ENCODE measurements at regions not wholly inside any gene's neighbourhood (a gene's known extent, or its start where the extent isn't known, plus 50 kb on each side); places are given as distances from the start of the nearest gene placed in this dataset.
"Not testable (repeated sequence)": the region's sequence is repeated elsewhere in the genome, so short reads cannot be mapped to it uniquely, and the experiment has no call there.

DNA sequence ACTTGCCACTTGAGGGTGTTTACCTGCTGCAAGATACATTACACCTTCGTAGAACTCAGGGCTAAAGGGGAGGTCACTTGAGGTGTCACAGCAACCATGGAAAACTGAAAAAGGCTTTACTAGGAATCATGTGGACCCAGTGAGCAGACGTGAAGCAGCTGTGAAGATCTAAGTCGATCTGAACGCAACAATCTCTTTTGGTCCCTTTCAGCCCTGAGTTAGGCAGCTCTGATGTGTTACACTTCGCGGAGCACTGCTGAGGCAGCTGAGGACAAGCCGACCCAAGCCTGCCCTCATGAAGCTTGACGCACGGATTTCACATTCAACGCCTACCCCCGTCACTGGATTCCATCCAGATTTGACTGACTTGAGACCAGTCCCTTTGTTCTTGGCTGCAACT, 75.8 kb upstream of the NPAS2 start:
- no peak for DNase-seq

DNA sequence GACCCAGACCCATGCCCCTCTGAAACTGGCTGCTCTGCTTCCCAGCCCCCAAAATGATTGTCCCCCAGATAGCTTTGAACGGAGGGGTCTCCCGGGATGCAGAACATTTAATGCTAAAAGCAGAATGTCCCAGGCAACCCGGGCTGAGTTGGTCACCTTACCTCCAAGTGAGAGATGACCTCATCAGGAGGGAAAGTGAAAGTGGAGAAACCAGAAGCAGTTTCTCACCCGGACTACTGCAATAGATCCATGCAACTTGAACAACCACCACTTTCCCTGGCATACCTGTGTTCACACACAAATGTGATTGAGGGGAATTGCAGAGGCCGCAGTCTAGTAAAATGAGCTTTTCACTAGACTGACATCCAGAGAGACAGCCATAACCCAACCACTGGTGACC, 75.3 kb upstream of the NPAS2 start:
- no peak for DNase-seq

DNA sequence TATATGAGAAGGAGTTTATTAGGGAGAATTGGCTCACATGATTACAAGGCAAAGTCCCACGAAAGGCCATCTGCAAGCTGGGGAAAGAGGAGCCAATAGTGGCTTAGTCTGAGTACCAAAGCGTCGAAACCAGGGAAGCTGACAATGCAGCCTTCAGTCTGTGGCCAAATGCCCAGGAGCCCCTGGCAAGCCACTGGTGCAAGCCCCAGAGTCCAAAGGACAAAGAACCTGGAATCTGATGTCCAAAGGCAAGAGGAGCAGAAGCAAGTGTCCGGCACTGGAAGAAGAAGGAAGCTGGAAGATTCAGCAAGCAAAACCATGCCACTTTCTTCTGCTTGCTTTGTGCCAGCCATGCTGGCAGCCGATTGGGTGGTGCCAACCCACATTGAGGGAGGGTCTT, 74.3 kb upstream of the NPAS2 start:
- DNase-seq, result no peak

DNA sequence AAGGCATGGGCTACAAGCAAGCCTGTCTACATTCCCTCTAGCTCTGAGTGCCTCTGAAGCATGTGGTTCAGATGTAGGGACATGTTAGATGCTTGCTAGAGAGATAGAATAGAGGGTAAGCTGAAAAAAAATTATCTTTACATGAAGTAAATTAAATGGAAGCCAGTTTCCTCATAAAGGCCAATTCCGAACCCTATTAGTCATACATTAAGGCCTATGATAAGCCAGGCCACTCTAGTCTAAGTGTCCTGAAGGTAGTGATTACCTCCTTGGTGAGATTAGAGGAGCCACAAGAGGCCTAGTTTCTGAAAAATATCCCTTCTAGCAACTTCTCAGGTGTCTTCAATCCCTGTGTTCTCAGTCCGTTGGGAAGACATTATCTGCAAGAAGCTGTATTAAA, 72.4 kb upstream of the NPAS2 start:
- no peak for DNase-seq

DNA sequence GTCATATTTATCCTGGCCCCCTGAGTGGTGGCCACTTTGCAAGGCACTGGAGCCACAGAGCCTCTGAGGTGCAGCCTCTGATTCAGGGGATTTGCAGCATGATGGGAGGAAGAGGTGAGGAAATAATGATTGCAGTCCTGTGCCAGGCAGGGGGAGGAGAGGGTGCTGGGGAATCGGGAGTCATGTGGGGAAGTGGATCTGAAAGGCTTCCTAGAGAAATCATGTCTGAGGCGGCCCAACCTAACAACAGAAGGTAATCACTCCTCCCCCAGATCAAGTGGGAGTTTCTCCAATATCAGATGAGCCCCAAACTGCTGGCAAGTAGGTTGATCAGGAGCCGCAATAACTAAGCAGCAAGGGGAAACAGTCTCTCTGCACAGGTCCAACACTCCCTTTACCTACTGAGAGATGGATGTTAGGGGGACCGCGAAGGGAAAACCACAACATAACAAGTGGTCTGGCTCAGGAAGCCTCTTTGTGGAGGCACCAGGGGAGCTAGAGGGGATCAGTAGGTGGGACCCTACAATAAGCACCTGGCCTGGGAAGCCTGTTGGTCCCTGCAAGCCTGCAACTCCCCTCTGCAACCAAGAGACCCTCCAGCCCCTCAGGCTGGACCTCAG, 71.8 kb upstream of the NPAS2 start:
- DNase-seq, result no peak

DNA sequence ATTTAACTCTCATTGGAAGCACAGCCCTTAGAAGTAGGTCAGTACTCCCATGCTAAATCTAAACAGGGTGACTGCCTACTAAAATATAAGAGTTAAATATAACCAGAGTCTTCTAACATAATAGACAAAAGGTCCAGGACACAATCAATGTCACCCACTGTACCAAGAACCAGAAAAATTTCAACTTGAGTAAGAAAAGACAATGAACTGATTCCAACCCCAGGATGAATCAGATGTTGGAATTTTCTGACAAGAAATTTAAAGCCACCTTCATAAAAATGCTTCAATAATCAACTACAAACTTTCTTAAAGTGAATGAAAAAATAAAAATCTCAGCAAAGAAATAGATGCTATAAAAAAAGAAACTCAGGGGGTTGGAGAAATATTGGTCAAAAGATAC, 71.3 kb upstream of the NPAS2 start:
- no peak for DNase-seq

DNA sequence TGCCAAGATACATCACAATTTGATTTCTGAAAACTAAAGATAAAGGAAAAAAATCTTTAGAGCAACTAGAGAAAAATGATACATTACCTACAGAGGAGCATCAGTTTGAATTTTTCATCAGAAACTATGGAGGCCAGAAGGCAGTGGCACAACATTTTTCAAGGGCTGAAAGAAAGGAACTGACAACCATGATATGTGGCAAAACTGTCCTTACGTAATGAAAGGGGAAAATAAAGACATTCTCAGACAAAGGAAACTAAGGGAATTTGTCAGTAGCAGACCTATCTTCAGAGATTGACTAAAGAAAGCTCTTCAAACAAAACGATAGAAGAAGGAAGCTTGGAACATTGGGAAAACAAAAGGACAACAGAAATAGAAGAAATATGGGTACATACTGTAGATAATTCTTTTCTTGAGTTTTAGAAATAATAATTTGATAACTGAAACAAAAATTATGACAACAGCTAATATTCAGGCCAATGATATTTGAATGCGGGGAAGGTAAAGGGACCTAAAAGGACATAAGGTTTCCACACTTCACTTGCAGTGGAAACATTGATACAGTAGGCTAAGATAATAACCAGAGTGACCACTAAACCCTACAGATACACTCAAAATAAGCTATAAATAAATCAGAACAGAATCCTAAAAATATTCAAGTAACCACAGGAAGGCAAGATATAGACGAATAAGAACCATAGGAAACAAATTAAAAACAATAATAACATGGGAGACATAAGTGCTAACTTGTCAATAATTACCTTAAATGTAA, 70.0 kb upstream of the NPAS2 start:
- DNase-seq, result no peak

DNA sequence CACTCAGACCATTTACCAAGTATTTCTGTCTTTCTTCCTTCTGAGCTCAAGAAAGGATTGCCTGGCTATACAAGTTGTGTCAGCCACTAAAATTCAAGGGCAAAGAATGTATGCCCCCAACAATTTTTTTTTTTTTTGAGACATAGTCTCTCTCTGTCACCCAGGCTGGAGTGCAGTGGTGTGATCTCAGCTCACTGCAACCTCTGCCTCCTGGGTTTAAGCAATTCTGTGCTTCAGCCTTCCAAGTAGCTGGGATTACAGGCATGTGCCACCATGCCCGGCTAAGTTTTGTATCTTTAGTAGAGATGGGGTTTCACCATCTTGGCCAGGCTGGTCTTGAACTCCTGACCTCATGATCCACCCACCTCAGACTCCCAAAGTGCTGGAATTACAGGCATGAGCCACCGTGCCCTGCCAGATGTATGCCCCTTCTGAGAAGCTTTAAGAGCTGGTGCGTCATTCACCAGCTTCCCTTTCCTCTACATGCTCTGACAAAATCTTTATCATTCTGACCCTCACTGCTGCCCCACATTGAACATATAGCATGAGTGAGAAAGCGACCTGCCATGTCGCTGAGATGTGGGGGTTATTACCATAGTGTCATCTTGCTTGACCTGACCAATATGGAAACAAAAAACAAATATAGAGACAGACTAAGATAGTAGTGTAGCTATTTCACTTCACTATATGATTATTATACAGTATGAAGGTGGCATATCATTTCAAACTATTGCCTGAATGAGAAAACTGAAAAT, 67.9 kb upstream of the NPAS2 start:
- not testable (repeated sequence) for DNase-seq

DNA sequence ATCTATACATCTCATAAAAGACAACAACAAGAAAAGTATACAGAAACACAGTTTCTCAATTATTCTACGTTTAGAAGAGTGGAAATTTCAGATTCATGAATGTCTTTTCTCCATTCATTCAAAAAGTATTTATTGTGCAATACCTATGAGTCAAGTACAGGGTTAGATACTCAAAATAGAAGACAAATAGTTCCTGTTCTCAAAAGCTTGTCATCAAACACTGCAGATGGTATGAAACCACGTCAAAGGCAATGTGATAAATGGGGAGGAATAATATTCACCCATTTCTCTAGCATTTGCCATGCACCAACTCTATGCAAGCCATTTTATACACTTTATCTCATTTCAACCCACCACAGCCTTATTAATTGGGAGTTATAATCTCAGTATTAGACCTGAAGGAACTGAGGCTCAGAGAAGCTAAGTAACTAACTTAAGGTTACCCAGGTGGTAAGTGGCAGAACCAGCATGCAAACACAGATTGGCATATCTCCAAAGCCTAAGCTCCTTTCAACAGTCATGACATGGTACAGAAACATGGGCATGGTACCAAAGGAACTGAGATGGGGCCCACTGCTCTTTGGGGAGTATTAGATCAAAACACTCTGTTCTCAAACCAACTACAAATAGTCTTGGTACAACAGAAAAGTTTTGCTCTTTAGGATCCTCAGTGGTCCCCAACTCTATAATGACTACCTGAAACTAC, 67.2 kb upstream of the NPAS2 start:
- no peak for DNase-seq

DNA sequence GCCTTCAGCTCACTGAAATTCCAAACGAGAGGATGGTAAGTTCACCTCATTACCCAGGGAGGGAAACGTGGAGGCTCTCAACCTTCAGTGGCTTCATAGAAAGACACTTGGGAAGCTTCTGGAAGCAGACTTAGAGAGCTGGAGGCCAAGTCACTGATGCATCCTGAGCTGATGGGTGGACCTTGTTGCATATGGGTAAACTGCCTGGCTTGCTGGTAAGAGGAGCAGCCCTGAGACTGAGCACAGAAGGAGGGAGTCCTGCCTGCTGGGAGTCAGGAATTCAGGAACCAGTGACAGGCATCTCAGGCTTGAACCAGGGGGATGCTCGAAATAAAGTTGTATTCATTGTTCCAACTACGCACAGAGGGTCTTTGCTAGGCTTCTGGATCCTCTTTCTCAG, 66.5 kb upstream of the NPAS2 start:
- no peak for DNase-seq

DNA sequence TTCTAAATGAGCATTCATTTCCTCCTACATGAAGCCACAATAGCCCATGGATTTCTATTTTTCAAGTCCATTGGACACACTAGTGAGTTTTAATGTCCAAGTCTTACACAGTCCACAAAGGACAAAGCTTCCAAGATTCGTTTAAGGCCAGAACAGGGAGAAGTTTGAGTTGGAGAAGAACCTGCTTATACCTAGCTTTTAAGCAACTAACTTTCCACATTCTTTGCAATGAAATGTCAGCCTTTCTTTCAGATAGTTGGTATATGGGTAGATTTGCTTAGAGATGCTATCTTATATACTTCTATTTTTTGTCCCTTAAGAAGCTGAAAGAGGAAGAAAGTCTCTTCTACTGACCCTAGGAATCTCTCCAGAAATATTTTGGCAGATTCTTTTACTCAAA, 66.1 kb upstream of the NPAS2 start:
- DNase-seq, result no peak

DNA sequence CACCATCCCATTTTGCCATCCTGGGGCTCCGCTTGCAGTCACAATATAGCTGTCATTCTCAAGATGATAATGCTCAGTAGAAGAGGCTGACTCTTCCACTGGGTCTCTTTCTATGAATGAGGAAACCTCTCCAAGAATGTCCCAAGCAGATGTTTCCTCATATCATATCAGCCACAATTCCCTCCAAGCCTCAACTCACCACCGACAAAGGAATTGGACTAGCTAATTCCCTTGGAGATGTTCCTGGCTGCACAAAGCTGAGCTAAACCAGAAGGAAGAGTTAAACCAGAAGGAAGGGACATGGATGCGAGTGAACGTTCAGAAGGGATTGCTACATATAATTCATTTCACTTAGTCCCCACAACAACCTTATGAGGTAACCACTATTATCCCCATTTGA, 65.0 kb upstream of the NPAS2 start:
- DNase-seq, result no peak

DNA sequence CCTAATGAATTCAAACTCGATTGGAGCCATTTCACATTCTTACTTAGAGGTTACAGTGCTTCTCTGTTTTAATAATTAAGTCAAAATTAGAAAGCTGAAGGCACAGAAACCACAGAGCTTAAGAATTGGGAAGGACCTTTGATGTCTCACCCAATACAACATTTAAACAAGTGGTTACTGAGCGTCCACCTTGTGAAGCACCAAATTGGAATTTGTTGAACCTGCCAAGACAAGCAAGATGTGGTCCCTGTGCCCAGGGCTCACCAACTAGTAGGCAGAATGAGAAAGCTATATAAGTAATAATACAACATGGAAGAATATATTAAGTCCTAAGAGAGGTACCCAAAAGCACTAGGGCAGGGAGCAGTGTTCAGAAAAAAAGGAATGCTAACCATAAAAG, 64.5 kb upstream of the NPAS2 start:
- DNase-seq, result no peak

DNA sequence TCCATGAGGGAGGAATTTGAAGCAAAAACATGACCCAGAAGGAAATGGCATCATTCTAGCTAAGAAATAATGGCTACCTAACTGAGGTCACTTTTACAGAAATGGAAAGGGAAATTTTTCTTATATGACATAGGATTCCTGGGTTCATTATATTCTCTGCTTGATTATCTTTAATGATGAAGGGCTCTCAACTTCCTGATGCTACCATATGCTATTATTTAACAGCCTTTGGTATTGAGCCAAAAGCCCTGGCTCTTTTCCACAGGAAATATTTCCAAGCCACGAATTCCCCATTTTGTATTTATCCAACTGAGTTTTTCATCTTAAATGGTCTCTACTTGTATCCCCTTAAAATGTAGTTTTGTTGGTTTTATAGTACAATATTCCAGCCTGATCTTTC, 63.2 kb upstream of the NPAS2 start:
- DNase-seq, result no peak

DNA sequence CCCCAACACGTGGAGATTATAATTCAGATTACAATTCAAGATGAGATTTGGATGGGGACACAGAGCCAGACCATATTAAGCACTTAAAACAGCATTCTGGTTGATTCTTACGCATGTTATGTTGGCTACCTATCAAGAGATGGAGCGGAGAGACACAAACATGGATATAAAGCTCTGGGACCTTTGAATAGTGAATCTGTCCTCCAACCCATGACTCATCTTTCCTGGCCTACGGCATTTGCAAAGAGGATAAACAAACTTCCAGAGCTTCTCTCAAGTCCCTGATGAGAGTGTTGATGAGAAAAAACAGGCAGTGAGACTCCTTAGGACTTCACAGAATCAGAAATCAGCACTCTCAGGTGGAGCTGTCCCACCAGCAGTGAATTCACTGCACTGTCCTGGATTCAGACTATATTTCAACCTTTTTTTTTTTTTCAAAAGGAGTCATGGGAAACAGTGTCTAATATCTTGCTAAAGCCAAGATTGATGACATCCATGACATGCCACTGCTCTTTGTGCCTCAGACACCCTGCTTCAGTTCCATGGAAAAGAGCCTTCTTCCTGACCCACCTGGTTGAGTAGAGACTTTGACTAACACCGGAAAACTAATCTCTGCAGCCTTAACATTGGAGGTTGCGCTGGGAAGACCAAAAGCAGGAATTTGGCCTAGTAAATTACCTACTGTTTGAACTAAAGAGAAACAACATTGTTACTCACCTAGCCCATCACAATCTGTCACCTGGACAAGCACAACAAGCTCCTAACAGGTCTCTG, 62.1 kb upstream of the NPAS2 start:
- DNase-seq, result no peak

DNA sequence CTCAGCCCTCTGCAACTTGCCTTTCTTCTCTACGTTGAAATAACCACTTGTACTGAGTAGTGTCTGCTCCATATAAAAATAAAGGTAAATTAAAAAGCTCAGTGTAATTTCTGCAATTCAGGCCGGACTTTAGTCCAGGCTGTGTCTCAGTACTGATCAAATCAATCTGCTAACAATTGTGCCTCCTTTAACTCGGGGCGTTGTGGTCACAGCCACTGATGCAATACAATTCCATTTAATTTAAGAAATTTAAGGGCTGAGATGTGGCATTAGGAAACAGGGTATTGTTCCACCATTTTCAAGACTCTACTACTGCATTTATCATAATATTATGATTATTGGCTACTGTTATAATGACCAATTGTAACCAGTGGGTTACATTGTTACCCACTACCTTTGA, 60.0 kb upstream of the NPAS2 start:
- DNase-seq, result no peak

DNA sequence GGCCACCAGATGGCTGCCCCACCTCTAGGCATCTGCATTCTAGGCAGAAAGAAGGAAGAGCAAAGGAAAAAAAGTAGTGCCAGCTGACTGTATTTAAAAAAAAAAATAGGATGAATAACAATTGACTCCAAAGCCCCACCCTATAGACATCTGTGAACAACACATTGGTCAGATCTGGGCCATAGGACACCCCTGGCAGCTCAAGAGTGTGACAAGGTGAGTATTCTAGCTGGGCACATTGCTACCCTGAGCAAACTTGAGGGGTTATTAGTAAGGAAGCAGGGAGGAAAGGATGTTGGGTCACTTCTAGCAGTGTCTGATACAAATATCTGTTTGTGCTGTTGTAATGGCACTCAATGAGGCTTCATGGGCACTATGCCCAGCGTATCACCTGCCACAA, 58.6 kb upstream of the NPAS2 start:
- DNase-seq, result no peak

DNA sequence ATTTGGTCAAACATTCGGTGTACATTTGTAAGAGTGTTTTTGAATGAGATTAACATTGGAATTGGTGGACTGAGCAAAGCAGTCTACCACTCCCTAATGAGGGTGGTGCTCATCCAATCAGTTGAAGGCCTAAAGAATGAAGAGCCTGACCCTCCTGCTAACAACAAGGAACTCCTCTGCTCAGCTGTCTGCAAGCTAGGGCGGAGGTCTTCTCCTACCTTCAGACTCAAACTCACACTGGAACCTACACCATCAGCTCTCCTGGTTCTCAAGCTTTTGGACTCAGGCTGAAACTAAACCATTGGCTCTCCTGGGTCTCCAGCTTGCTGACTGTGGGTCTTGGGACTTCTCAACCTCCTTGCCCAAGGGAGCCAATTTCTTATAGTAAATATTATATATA, 55.5 kb upstream of the NPAS2 start:
- no peak for DNase-seq

DNA sequence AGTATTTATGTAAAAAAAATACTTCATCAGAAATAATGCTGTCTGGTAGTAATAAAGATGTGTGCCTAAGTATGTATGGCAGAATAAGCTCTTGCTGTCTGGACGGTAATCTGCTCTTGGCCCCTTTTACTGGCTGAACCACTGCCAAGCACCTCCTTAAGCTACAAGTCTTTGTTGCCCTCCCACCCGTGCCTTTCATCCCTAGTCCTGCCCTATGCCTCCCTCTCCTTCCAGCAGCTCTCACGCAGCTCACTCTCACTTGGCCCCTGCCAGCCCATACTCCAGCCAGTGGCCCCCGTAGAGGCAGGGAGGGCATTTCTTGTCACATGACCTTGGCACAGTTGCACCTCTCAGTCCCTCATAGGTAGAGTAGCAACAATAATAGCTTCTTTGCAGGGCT, 54.5 kb upstream of the NPAS2 start:
- DNase-seq, result no peak

DNA sequence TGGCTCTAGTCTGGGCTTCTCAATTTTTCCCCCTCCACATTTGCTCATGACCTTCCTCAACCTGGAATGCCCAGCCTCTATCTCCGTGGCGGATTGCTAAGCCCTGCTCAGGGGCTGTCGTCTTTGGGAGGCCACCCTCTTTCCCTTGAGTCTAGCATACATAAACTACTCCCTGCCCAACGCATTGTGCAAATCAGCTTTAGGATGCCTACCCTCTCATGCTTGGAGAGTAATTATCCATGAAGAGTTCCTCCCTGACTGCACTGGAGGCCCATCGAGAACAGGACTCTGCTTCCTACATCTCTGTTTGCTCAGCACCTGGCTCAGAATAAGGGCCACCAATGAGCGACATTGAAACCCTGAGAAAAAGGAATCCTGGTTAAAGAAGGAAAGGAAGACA, 53.7 kb upstream of the NPAS2 start:
- DNase-seq, result no peak

DNA sequence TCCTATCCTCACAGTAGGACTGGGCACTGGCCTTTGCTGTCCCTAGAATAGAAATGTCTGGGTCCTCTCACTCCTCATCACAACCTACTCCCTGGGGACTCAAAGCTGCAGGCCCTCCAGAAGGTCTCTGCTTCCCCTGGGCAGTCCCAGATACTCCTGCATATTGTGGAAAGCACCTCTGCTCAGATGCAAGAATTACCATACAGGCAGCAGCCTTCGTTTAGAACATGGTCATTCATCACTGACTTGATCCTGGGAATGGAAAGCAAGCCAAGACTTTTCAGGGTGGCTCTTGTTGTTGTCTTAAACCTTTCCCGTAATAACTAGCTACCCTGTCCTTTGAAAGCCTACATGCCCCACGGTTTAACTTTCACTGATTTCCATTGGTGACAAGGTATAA, 53.1 kb upstream of the NPAS2 start:
- no peak for DNase-seq

DNA sequence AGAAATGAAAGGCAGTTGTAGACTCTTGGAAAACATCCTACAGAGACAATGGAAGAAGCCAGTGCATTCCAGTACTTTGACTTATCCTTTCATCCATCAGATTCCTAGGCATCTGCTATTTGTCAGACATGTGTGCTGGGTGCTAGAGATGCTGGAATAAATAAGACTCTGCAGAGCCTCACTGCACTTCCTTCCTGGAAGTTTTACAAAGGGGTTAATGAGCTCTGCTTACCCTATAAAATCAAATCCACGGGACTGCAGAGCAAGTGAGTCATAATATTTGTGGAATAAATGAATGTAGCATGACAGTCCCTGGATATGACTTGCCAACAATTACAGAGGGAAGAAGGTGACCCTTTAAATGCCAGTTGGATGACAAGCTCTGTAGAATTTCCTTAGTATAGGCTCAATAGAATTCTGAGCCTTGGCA, 52.7 kb upstream of the NPAS2 start:
- no peak for DNase-seq
